Germinal center (tissue), 1 donor: ENCODE measurements at regions not wholly inside any gene's neighbourhood (a gene's known extent, or its start where the extent isn't known, plus 50 kb on each side); places are given as distances from the start of the nearest gene placed in this dataset.

Experiments
- DNase-seq: peaks from one replicate; pipeline ENCODE4 v3.0.0; 2012; ENCODE audit warnings: mixed read lengths, low spot score

- no peak for DNase-seq
Observed at GRCh38 chr10:78567680-78568455, 500.9 kb upstream of the ZMIZ1 start.

- no peak for DNase-seq
Observed at GRCh38 chr10:78568620-78569019, 500.1 kb upstream of the ZMIZ1 start.

GRCh38 chr10:78570633-78571235 lies 498.0 kb upstream of the ZMIZ1 start:
- no peak for DNase-seq

DNA sequence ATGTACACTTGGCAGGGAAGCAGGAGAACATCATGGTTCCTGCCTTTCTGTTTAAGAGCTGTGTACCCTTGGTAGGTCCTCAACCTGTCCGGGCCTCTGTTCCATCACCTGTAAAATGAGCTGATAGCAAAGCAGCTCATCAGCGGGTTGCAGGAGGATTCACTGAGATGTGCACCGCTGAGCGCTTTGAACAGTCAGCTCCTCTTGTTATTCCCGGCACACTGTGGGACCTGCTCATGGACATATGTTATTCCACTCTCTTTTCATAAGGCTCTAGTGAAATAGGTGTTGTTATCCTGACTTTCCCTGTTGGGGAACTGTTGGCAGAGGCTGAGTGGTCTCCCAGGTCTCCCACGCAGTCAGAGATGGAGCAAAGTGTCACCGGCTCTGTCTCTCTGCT lies 497.5 kb upstream of the ZMIZ1 start:
- DNase-seq, result no peak

- no peak for DNase-seq
Observed at GRCh38 chr10:78571891-78572290, 496.9 kb upstream of the ZMIZ1 start.

GRCh38 chr10:78572565-78572964 lies 496.2 kb upstream of the ZMIZ1 start:
- DNase-seq, result no peak

GRCh38 chr10:78574547-78574946 lies 494.2 kb upstream of the ZMIZ1 start:
- DNase-seq, result no peak

GRCh38 chr10:78575400-78575799 lies 493.4 kb upstream of the ZMIZ1 start:
- DNase-seq, result no peak

DNA sequence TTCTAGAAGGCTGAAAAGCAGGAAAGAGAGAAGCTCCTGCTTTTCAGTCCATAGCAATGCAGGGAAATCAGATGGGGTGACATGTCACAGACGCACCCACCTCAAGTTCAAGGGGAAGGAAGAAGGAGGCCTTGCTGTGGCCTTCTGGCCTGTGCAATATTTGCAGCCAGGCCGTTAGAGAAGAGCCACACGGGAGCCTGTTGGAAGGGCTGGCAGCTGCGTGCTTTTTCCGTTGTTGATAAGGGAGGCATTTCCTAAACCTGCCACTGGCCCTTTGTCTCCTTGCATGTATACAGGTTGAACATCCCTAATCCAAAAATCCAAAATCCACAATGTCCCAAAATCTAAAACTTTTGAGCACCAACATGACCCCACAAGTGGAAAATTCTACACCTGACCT lies 492.5 kb upstream of the ZMIZ1 start:
- no peak for DNase-seq

DNA sequence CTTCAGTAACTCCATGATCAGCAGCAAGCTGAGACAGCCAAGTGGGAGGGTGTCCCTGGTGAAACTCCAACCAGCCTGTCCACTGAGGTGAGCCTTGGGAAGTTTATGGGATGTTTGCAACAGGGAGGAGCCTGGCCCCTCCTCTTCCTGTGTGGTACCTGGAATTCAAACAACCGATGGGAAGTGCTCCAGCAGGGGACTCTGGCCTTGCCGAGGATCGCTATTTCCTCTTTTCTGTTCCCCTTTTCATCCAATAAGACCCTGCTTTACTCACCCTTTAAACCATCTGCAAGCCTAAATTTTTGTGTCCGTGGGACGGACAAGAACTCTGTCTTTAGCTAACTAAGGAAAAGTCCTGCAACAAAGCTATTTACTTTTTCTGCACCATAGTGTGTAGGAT lies 491.1 kb upstream of the ZMIZ1 start:
- peak; percentile 27 for DNase-seq

GRCh38 chr10:78578929-78579328 lies 489.8 kb upstream of the ZMIZ1 start:
- DNase-seq, result peak; percentile 23

DNA sequence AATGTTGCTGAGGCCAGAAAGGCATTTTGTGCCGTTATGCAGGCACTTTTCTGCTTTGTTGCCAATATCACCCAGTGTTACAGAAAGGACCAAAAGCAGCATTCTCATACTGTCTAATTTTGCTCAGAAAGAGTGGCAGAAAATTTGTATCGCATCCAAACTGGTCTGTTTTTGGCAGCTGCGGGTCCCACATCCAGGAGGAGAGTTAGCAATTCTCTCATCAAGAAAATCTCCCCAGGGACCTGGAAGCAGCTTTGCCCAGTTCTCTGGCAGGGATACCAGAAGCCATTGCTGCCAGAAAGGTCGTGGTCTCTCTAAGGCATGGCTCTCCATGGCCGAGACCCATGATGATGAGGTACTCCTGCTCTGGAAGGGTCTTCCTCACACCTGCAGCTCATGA lies 489.2 kb upstream of the ZMIZ1 start:
- DNase-seq, result no peak

DNA sequence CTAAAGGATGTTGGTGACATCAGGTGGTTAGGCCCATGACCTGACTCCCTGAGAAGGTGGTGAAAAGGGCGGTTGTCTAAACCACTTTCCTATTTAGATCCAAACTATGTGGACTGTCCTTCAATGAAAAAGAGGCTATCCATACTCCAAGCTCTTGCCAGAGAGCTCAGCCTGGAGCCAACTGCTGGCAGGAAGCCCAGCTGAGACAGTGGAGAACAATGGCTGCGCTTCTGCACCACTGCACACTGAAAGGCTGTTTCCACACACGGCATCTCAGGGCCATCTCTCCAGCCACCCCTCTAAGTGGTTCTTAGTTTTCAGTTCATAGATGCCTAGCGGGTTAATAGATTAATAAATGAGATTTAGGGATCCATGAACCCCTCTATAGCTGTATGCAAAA lies 488.8 kb upstream of the ZMIZ1 start:
- no peak for DNase-seq

- no peak for DNase-seq
Observed at GRCh38 chr10:78581133-78581694, 487.6 kb upstream of the ZMIZ1 start.

DNA sequence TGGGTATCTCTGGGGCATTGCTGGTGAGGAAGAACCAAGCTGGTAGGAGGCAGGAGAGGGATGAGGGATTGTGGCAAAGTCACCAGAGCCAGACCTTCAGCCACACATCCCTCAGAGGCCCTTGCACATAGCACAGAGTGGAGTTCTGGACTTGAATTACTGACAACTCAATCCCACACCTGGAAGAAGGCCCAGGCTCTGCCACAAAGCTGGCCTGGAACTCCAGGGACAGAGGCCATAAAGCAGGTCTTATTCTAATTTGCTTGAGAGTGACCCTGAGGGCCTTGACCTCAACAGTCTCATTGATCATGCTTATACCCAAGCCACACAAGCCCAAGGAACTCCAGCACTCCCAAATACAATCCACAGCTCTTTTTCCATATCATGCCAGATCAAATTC lies 486.2 kb upstream of the ZMIZ1 start:
- DNase-seq, result no peak

- no peak for DNase-seq
Observed at GRCh38 chr10:78584266-78584665, 484.5 kb upstream of the ZMIZ1 start.

DNA sequence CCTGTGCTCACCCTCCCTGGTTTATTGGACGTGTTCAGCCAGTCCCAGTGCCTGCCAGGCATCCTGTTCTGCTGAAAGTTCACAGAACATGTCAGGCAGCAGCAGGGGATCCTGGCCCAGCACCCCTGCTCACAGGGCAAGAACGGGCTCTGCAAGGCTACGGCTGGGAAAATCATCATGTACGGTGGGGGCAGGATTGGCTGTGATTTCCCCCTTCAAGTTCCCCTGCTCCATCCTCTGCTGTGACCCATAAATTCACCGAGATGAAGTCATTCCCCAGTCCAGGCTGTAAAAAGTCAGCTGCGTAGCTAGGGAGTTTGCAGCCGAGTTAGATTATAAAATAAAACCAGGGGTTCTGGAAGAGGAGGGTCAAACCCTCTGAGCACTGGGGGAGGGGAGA lies 484.1 kb upstream of the ZMIZ1 start:
- no peak for DNase-seq

- no peak for DNase-seq
Observed at GRCh38 chr10:78585952-78586351, 482.8 kb upstream of the ZMIZ1 start.

GRCh38 chr10:78588194-78588811 lies 480.5 kb upstream of the ZMIZ1 start:
- DNase-seq, result no peak

DNA sequence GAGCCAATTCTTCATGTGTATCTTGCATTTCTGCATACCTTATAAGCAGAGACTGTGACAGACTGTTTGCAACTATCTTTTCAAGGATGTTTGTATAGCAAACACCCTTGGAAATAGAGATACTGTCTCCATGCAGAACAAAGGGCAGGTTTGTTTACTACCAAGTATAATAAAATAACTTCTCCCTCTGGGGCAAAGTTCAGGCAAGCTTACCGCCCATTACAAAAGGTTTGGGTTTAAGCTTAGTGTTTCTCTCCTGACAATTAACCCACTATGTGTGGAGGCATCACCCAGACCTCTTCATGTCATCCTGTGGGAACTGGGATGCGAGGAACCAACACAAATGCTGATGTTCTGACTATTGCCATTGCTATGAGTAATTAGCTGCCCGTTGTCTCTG lies 479.1 kb upstream of the ZMIZ1 start:
- DNase-seq, result no peak

- no peak for DNase-seq
Observed at GRCh38 chr10:78591066-78591465, 477.7 kb upstream of the ZMIZ1 start.

DNA sequence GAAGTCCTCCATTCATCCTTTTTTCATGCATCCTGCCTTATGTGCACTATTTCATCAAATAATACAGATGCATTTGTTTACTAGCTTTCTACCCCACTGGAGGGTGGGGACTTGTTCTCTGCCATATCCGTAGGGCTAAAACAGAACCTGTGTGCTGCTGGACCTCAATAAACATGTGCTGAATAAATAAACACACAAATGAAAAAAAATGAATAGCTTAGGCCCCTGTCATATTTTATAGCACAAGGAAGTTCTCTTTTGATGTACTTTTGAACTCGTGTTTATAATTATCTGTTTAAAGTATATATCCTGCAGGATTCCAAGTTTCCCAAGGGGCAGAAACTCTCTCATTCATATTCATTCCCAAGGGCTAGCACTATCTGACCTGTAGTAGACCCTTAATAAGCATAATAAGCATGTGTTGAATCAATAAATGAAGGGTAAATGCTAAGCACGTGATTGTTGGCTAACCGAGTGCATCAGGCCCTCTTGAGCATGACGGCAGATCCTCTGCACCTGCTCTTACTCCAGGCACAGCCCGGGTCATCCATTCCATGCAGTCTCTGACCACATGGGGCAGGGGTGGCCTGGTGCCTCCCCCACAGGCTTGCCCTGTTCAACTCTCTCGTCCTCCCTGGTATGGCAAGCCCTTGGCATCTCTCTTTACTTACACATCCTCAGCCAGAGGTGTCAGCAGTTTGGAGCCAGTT lies 474.1 kb upstream of the ZMIZ1 start:
- no peak for DNase-seq

- no peak for DNase-seq
Observed at GRCh38 chr10:78595269-78595619, 473.5 kb upstream of the ZMIZ1 start.
